HG02571 (cell line): ENCODE measurements at regions not wholly inside any gene's neighbourhood (a gene's known extent, or its start where the extent isn't known, plus 50 kb on each side); places are given as distances from the start of the nearest gene placed in this dataset.
"Not testable (repeated sequence)": the region's sequence is repeated elsewhere in the genome, so short reads cannot be mapped to it uniquely, and the experiment has no call there.

ENCODE experiments used
- ATAC-seq: cut with Tn5 transposase; IDR thresholded peaks from one replicate; pipeline ENCODE4 v1.9.1; 2021; ENCODE audit warnings: mild to moderate bottlenecking, moderate library complexity; ENCODE audit not compliant: unreplicated experiment

GRCh38 chr3:20310629-20311028 lies 124.6 kb upstream of the SGO1 start:
- ATAC-seq: no peak

- no peak for ATAC-seq
These were observed 121.4 kb upstream of the SGO1 start for GRCh38 chr3:20307383-20307782.

GRCh38 chr3:20305647-20306046 lies 119.6 kb upstream of the SGO1 start:
- ATAC-seq: no peak

GRCh38 chr3:20302766-20303165 lies 116.8 kb upstream of the SGO1 start:
- ATAC-seq: no peak

- no peak for ATAC-seq
These were observed 102.0 kb upstream of the SGO1 start for GRCh38 chr3:20288050-20288449.

- no peak for ATAC-seq
These were observed 94.3 kb upstream of the SGO1 start for GRCh38 chr3:20280257-20280656.

GRCh38 chr3:20265977-20266376 lies 80.0 kb upstream of the SGO1 start:
- not testable (repeated sequence) for ATAC-seq

GRCh38 chr3:20264900-20265567 lies 79.0 kb upstream of the SGO1 start:
- ATAC-seq: no peak

GRCh38 chr3:20258371-20258770 lies 72.4 kb upstream of the SGO1 start:
- ATAC-seq: no peak

GRCh38 chr3:20256144-20256543 lies 70.1 kb upstream of the SGO1 start:
- no peak for ATAC-seq

- no peak for ATAC-seq
These were observed 68.5 kb upstream of the SGO1 start for GRCh38 chr3:20254268-20255117.

GRCh38 chr3:20250786-20251185 lies 64.8 kb upstream of the SGO1 start:
- no peak for ATAC-seq

- no peak for ATAC-seq
These were observed 64.3 kb upstream of the SGO1 start for GRCh38 chr3:20250314-20250713.

GRCh38 chr3:20246662-20247061 lies 60.7 kb upstream of the SGO1 start:
- ATAC-seq: no peak

GRCh38 chr3:20245781-20246180 lies 59.8 kb upstream of the SGO1 start:
- ATAC-seq: no peak

GRCh38 chr3:20240154-20240883 lies 54.3 kb upstream of the SGO1 start:
- ATAC-seq: no peak

GRCh38 chr3:20238199-20238598 lies 52.2 kb upstream of the SGO1 start:
- not testable (repeated sequence) for ATAC-seq

GRCh38 chr3:20236603-20237002 lies 50.6 kb upstream of the SGO1 start:
- ATAC-seq: no peak
